ENCODE measurements at regions not wholly inside any gene's neighbourhood (a gene's known extent, or its start where the extent isn't known, plus 50 kb on each side); places are given as distances from the start of the nearest gene placed in this dataset.

GRCh38 chr12:104870797-104871196 lies 87.3 kb downstream of the SLC41A2 start:
- Histone ChIP-seq H3K79me2 (ENCODE audit: low read length) (no peaks in the 10 kb centered on the region), H3K4me3 (ENCODE audit: low read length) (no peak overlapping the region)

DNA sequence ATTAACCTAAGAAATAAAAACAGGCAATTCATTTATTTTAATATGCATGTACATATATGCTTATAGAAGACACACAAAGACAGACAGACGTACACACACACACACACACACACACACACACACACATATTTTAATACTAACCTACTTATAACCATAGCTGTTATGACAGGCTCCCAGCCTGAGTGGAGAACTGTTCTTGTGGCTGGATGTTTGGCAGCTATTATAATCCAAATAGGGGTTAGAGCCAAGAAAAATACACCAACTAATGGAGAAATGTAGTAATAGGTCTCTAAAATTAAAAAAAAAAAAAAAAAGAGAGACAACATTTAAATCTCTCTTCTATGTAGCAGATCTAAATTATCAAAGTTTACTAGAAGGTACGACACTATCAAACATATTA lies 91.8 kb downstream of the SLC41A2 start:
- H3K9ac ChIP-seq (ENCODE audit: low read length): no peak overlapping the region
- H3K9me3 ChIP-seq (ENCODE audit: low read length): no peaks in the 10 kb centered on the region
- no peaks in the 10 kb centered on the region for H4K20me1 ChIP-seq (ENCODE audit: insufficient read depth, low read depth, low read length)
- no peak overlapping the region for H3K4me3 ChIP-seq (ENCODE audit: low read length)
- H3K79me2 ChIP-seq (ENCODE audit: low read length): no peaks in the 10 kb centered on the region
- no peaks in the 10 kb centered on the region for H3K4me1 ChIP-seq (ENCODE audit: low read length)
- H3K27ac ChIP-seq (ENCODE audit: low read length): no peak overlapping the region
- no peak for DNase-seq
- H2AFZ ChIP-seq (ENCODE audit: low read length): no peak overlapping the region
- no peak overlapping the region for H3K4me2 ChIP-seq (ENCODE audit: low read depth, low read length, poor library complexity, severe bottlenecking)
- no peaks in the 10 kb centered on the region for H3K9me2 ChIP-seq (replicated peaks; ENCODE audit: insufficient read depth, low read length)
- no peaks in the 10 kb centered on the region for H3K27me3 ChIP-seq (ENCODE audit: low read length)
- H3K36me3 ChIP-seq (ENCODE audit: insufficient read depth, low read length): no peaks in the 10 kb centered on the region

More at GRCh38 chr12:104870797-104871196, 87.3 kb downstream of the SLC41A2 start:
- no peak overlapping the region for H2AFZ ChIP-seq (ENCODE audit: low read length)
- H3K4me1 ChIP-seq (ENCODE audit: low read length): no peaks in the 10 kb centered on the region
- no peak for DNase-seq
- H3K4me2 ChIP-seq (ENCODE audit: low read depth, low read length, poor library complexity, severe bottlenecking): no peak overlapping the region
- H3K36me3 ChIP-seq (ENCODE audit: insufficient read depth, low read length): no peaks in the 10 kb centered on the region
- no peaks in the 10 kb centered on the region for H3K9me2 ChIP-seq (replicated peaks; ENCODE audit: insufficient read depth, low read length)
- no peaks in the 10 kb centered on the region for H4K20me1 ChIP-seq (ENCODE audit: insufficient read depth, low read depth, low read length)
- H3K9me3 ChIP-seq (ENCODE audit: low read length): no peaks in the 10 kb centered on the region
- no peaks in the 10 kb centered on the region for H3K27me3 ChIP-seq (ENCODE audit: low read length)
- H3K9ac ChIP-seq (ENCODE audit: low read length): no peak overlapping the region
- no peak overlapping the region for H3K27ac ChIP-seq (ENCODE audit: low read length)

- DNase-seq: no peak
These were observed 93.0 kb downstream of the SLC41A2 start for GRCh38 chr12:104865080-104865479.

DNA sequence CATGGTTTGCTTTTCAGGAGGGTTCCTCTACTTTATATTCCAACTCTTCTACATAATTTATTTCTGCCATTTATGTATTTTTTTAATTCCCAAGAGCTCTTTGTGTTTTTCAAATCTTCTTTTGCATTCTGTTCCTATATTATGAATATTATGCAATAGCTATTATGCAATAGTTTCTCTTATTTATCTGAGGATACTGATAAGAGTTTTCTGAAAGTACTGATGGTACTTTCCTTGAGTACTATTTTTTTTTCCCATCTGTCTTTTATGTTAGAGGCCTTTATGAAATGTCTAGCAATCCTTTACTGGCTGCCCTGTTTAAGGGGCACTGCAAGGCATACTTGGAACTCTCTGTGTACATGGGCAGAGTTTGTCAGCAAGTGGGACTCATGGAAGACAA lies 93.4 kb downstream of the SLC41A2 start:
- no peaks in the 10 kb centered on the region for H4K20me1 ChIP-seq (ENCODE audit: insufficient read depth, low read depth, low read length)
- H3K4me2 ChIP-seq (ENCODE audit: low read depth, low read length, poor library complexity, severe bottlenecking): no peak overlapping the region
- H3K9ac ChIP-seq (ENCODE audit: low read length): no peak overlapping the region
- no peak overlapping the region for H3K27ac ChIP-seq (ENCODE audit: low read length)
- no peaks in the 10 kb centered on the region for H3K27me3 ChIP-seq (ENCODE audit: low read length)
- H2AFZ ChIP-seq (ENCODE audit: low read length): no peak overlapping the region
- no peaks in the 10 kb centered on the region for H3K9me3 ChIP-seq (ENCODE audit: low read length)
- DNase-seq: no peak
- H3K79me2 ChIP-seq (ENCODE audit: low read length): no peaks in the 10 kb centered on the region
- H3K4me1 ChIP-seq (ENCODE audit: low read length): no peaks in the 10 kb centered on the region
- no peaks in the 10 kb centered on the region for H3K9me2 ChIP-seq (replicated peaks; ENCODE audit: insufficient read depth, low read length)
- no peak overlapping the region for H3K4me3 ChIP-seq (ENCODE audit: low read length)
- no peaks in the 10 kb centered on the region for H3K36me3 ChIP-seq (ENCODE audit: insufficient read depth, low read length)

More at GRCh38 chr12:104865080-104865479, 93.0 kb downstream of the SLC41A2 start:
- Histone ChIP-seq H3K4me3 (ENCODE audit: low read length) (no peak overlapping the region), H4K20me1 (ENCODE audit: insufficient read depth, low read depth, low read length) (no peaks in the 10 kb centered on the region), H3K9ac (ENCODE audit: low read length) (no peak overlapping the region), H3K9me3 (ENCODE audit: low read length) (no peaks in the 10 kb centered on the region), H3K27me3 (ENCODE audit: low read length) (no peaks in the 10 kb centered on the region), H3K27ac (ENCODE audit: low read length) (no peak overlapping the region), H2AFZ (ENCODE audit: low read length) (no peak overlapping the region), H3K79me2 (ENCODE audit: low read length) (no peaks in the 10 kb centered on the region), H3K9me2 (replicated peaks; ENCODE audit: insufficient read depth, low read length) (no peaks in the 10 kb centered on the region), H3K4me2 (ENCODE audit: low read depth, low read length, poor library complexity, severe bottlenecking) (no peak overlapping the region), H3K4me1 (ENCODE audit: low read length) (no peaks in the 10 kb centered on the region), H3K36me3 (ENCODE audit: insufficient read depth, low read length) (no peaks in the 10 kb centered on the region)

GRCh38 chr12:104863296-104863948 lies 94.7 kb downstream of the SLC41A2 start:
- Histone ChIP-seq H3K27ac (ENCODE audit: low read length) (no peak overlapping the region), H3K9ac (ENCODE audit: low read length) (no peak overlapping the region), H3K9me3 (ENCODE audit: low read length) (no peaks in the 10 kb centered on the region), H3K9me2 (replicated peaks; ENCODE audit: insufficient read depth, low read length) (no peaks in the 10 kb centered on the region), H3K4me2 (ENCODE audit: low read depth, low read length, poor library complexity, severe bottlenecking) (no peak overlapping the region), H3K4me3 (ENCODE audit: low read length) (no peak overlapping the region), H3K36me3 (ENCODE audit: insufficient read depth, low read length) (no peaks in the 10 kb centered on the region), H2AFZ (ENCODE audit: low read length) (no peak overlapping the region), H3K79me2 (ENCODE audit: low read length) (no peaks in the 10 kb centered on the region), H4K20me1 (ENCODE audit: insufficient read depth, low read depth, low read length) (no peaks in the 10 kb centered on the region), H3K27me3 (ENCODE audit: low read length) (no peaks in the 10 kb centered on the region), H3K4me1 (ENCODE audit: low read length) (no peaks in the 10 kb centered on the region)
- no peak for DNase-seq

GRCh38 chr12:104858611-104859543 lies 99.2 kb downstream of the SLC41A2 start:
- Histone ChIP-seq H3K27ac (ENCODE audit: low read length) (no peak overlapping the region), H3K9me3 (ENCODE audit: low read length) (no peaks in the 10 kb centered on the region), H3K4me3 (ENCODE audit: low read length) (no peak overlapping the region), H3K79me2 (ENCODE audit: low read length) (no peaks in the 10 kb centered on the region), H2AFZ (ENCODE audit: low read length) (no peak overlapping the region), H3K4me1 (ENCODE audit: low read length) (no peaks in the 10 kb centered on the region), H3K27me3 (ENCODE audit: low read length) (no peaks in the 10 kb centered on the region), H3K9ac (ENCODE audit: low read length) (no peak overlapping the region), H4K20me1 (ENCODE audit: insufficient read depth, low read depth, low read length) (no peaks in the 10 kb centered on the region), H3K36me3 (ENCODE audit: insufficient read depth, low read length) (no peaks in the 10 kb centered on the region), H3K9me2 (replicated peaks; ENCODE audit: insufficient read depth, low read length) (no peaks in the 10 kb centered on the region), H3K4me2 (ENCODE audit: low read depth, low read length, poor library complexity, severe bottlenecking) (no peak overlapping the region)
- DNase-seq: no peak

DNA sequence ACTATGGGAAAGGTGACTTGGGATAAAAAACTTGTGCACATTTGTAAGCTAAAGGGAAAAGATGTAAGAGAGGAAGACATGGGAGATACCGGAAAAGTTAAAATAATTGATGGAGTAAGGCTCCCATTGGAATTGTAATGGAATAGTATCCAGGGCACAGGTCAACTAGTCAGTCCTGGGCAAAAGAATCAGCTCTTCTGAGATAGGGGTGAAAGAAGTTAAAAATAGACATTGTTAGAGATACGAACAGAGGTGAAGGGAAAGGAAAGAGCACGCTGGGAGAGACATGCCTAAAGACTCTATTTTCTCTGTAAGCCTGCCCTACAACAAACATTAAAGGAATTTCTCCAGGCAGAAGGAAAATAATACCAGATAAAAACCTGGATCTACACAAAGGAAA lies 101.6 kb downstream of the SLC41A2 start:
- Histone ChIP-seq H3K4me3 (ENCODE audit: low read length) (no peak overlapping the region), H3K9ac (ENCODE audit: low read length) (no peak overlapping the region), H2AFZ (ENCODE audit: low read length) (no peak overlapping the region), H3K27me3 (ENCODE audit: low read length) (no peaks in the 10 kb centered on the region), H3K4me2 (ENCODE audit: low read depth, low read length, poor library complexity, severe bottlenecking) (no peak overlapping the region), H3K9me3 (ENCODE audit: low read length) (no peaks in the 10 kb centered on the region), H3K27ac (ENCODE audit: low read length) (no peak overlapping the region), H3K79me2 (ENCODE audit: low read length) (no peaks in the 10 kb centered on the region), H3K36me3 (ENCODE audit: insufficient read depth, low read length) (no peaks in the 10 kb centered on the region), H3K9me2 (replicated peaks; ENCODE audit: insufficient read depth, low read length) (no peaks in the 10 kb centered on the region), H3K4me1 (ENCODE audit: low read length) (no peaks in the 10 kb centered on the region), H4K20me1 (ENCODE audit: insufficient read depth, low read depth, low read length) (no peaks in the 10 kb centered on the region)
- no peak for DNase-seq

GRCh38 chr12:104855599-104855998 lies 102.5 kb downstream of the SLC41A2 start:
- Histone ChIP-seq H3K4me2 (ENCODE audit: low read depth, low read length, poor library complexity, severe bottlenecking) (no peak overlapping the region), H3K4me1 (ENCODE audit: low read length) (no peaks in the 10 kb centered on the region), H3K79me2 (ENCODE audit: low read length) (no peaks in the 10 kb centered on the region), H4K20me1 (ENCODE audit: insufficient read depth, low read depth, low read length) (no peaks in the 10 kb centered on the region), H3K9ac (ENCODE audit: low read length) (no peak overlapping the region), H3K36me3 (ENCODE audit: insufficient read depth, low read length) (no peaks in the 10 kb centered on the region), H3K27ac (ENCODE audit: low read length) (no peak overlapping the region), H3K27me3 (ENCODE audit: low read length) (no peaks in the 10 kb centered on the region), H3K9me2 (replicated peaks; ENCODE audit: insufficient read depth, low read length) (no peaks in the 10 kb centered on the region), H2AFZ (ENCODE audit: low read length) (no peak overlapping the region), H3K9me3 (ENCODE audit: low read length) (no peaks in the 10 kb centered on the region), H3K4me3 (ENCODE audit: low read length) (no peak overlapping the region)
- DNase-seq: no peak
